LNCaP clone FGC (cell line): ENCODE measurements at regions not wholly inside any gene's neighbourhood (a gene's known extent, or its start where the extent isn't known, plus 50 kb on each side); places are given as distances from the start of the nearest gene placed in this dataset.

Source experiments
- DNase-seq: peaks from one replicate; pipeline ENCODE4 v3.0.0-alpha.2; 2011; ENCODE audit warnings: low read depth
- H3K4me3 ChIP-seq: 2 replicates; pipeline ENCODE4 v1.5.1; 2011; ENCODE audit warnings: mild to moderate bottlenecking, low read depth, low read length, control low read depth
- TF ChIP-seq, protein P1 (sequence below): IDR thresholded peaks from 2 replicates; pipeline ENCODE4 v1.5.1; 2012; ENCODE audit warnings: mild to moderate bottlenecking; ENCODE audit not compliant: control insufficient read depth, insufficient read depth; ENCODE audit errors: extremely low read depth

DNA sequence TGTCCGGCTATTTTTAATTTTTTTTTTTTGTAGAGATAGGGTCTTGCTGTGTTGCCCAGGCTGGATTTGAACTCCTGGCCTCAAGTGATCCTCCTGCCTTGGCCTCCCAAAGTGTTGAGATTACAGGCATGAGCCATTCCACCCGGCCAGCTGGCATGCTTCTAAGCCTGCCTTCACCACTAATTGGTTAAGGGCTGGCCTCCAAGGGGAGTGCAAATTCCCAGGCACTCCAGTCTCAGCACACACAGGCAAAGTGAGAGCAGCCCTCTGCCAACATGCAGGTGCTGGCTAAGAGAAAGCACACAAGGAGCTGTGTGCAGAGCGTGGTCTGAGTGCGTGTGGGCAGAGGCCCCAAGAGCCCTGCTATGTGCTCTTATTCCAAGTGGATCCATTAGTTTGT lies 149.8 kb upstream of the HS3ST2 start:
- DNase-seq = no peak
- no peak overlapping the region for H3K4me3 ChIP-seq
- TF ChIP-seq, protein P1, sequence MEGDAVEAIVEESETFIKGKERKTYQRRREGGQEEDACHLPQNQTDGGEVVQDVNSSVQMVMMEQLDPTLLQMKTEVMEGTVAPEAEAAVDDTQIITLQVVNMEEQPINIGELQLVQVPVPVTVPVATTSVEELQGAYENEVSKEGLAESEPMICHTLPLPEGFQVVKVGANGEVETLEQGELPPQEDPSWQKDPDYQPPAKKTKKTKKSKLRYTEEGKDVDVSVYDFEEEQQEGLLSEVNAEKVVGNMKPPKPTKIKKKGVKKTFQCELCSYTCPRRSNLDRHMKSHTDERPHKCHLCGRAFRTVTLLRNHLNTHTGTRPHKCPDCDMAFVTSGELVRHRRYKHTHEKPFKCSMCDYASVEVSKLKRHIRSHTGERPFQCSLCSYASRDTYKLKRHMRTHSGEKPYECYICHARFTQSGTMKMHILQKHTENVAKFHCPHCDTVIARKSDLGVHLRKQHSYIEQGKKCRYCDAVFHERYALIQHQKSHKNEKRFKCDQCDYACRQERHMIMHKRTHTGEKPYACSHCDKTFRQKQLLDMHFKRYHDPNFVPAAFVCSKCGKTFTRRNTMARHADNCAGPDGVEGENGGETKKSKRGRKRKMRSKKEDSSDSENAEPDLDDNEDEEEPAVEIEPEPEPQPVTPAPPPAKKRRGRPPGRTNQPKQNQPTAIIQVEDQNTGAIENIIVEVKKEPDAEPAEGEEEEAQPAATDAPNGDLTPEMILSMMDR = no peak

DNA sequence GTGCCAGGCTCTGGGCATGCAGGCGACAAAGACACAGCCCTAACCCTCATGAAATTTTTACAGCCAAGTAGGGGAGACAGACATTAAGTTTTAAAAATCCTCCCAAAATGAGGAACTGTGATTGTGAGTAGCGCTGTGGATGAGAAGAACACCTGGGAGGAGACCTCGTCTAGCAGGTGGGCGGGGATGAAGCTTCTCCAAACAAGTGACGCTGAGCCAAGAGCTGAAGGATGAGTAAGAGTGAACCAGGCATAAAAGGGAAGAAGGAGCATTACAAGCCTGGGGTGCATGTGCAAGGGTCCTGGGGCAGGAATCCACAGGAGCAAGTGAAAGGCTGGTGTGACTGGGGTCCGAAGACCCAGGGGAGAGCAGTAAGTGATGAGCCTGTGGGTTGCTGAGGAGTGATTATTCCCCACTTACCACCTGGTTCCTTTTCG lies 149.4 kb upstream of the HS3ST2 start:
- no peak for DNase-seq

DNA sequence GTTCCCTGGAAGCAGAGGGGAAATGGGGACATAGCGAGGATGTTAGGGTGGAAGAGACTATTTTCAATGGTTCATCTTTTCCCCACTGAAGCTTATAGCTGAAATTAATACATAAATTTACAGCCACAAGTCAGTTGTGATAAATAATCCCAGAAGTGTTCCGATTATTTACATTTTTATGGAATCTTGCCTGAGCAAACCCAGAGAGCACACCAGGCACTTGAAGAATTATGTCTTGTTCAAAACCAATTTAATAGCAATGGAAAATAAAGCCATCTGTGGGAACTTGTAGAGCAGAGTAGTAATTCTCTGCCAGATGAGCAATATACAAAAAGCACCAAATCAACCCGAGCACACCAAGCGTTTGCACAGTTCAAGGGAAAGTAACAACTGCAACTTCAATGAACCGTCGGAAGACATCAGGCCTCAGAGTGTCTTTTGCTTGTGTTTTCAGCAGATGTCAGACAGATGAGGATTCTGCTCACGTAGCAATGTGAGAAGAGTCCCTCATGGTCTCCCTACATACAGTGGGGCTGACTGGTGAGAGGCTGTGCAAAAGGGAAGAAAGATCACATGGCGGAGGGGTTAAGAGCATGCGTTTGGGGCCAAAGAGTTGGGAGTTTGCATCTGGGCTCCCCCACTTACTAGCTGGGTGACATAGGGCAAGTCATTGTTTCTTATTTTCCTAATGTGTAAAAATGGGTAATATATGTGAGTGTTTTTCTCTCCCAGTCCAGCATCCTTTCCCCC lies 148.7 kb upstream of the HS3ST2 start:
- H3K4me3 ChIP-seq = no peak overlapping the region
- peak; percentile 40 for DNase-seq
- TF ChIP-seq, protein P1 = no peak

More for the DNA sequence above, 149.4 kb upstream of the HS3ST2 start:
- no peak overlapping the region for H3K4me3 ChIP-seq
- TF ChIP-seq, protein P1 = no peak

DNA sequence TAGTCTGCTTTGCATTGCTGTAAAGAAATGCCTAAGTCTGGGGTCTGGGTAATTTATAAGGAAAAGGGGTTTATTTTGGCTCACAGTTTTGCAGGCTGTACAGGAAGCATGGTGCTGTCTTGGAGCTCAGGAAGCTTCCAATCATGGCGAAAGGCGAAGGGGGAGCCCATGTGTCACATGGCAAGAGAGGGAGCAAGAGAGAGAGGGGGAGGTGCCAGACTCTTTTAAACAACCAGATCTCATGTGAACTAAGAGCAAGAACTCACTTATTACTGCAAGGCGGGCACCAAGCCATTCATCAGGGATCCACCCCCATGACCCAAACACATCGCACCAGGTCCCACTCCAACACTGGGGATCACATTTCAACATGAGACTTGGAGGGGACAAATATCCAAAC lies 148.2 kb upstream of the HS3ST2 start:
- TF ChIP-seq, protein P1 = no peak
- DNase-seq = no peak
- no peak overlapping the region for H3K4me3 ChIP-seq

DNA sequence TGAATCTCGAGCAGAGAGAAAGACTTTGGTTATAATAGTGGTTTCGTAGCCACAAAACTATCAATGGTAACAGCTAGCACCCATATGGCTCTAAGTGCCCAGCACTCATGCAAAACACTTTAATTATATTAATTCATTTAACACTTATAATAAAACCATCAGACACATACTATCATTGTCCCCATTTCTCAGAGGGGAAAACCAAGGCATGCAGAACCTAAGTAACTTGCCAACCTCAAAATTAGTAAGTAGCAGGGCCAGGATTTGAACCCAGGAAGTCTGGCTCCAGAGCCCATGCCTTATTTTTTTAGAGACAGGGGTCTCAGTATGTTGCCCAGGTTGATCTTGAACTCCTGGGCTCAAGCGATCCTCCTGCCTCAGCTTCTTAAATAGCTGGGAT lies 145.6 kb upstream of the HS3ST2 start:
- no peak for DNase-seq
- TF ChIP-seq, protein P1 = no peak
- no peak overlapping the region for H3K4me3 ChIP-seq

DNA sequence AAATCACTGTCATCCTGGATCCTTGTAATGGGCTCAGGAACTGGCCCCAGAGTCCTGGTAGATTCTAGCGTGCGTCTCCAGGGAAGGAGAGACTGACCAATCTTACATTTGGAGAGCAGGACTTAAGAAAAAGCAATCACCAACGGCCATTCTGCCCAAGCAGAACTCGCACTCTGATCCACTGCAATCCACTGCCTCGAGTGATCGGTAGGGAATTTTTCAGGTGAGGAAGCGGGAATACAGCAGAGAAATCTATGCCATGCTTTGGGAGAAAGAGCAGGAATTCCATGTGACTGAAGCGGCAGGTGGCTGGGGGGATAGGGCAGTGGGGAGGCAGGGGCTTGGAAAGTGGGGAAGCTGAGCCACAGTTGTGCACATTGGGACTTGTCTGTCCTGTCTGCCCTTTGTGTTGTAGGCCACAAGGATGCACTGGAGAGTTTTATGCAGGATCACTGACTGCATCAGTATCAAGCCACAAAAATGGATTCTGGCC lies 143.9 kb upstream of the HS3ST2 start:
- TF ChIP-seq, protein P1 = no peak
- H3K4me3 ChIP-seq = no peak overlapping the region
- no peak for DNase-seq
